ENCODE measurements at regions not wholly inside any gene's neighbourhood (a gene's known extent, or its start where the extent isn't known, plus 50 kb on each side); places are given as distances from the start of the nearest gene placed in this dataset.

- no peaks in the 10 kb centered on the region for H3K9me3 ChIP-seq (ENCODE audit: control insufficient read depth, low read length)
- no peak overlapping the region for H3K27ac ChIP-seq (ENCODE audit: insufficient read depth, low read length, poor library complexity, severe bottlenecking)
- H3K4me3 ChIP-seq (ENCODE audit: insufficient read depth, low read depth, low read length, poor library complexity, severe bottlenecking) = no peak overlapping the region
- peaks cover 17% of the 10 kb centered on the region for H3K4me1 ChIP-seq (ENCODE audit: control insufficient read depth, insufficient read depth, low read length, poor library complexity, severe bottlenecking)
- H3K36me3 ChIP-seq (ENCODE audit: control insufficient read depth, insufficient read depth, low read length) = no peaks in the 10 kb centered on the region
- no peak for DNase-seq
- H3K27me3 ChIP-seq (replicated peaks; ENCODE audit: control insufficient read depth, insufficient read depth, low read length, poor library complexity, severe bottlenecking) = no peaks in the 10 kb centered on the region
Observed at GRCh38 chr17:73833775-73834488, 189.7 kb upstream of the SDK2 start.

GRCh38 chr17:73834684-73835343 lies 190.6 kb upstream of the SDK2 start:
- Histone ChIP-seq H3K4me3 (ENCODE audit: insufficient read depth, low read depth, low read length, poor library complexity, severe bottlenecking) (no peak overlapping the region), H3K27me3 (replicated peaks; ENCODE audit: control insufficient read depth, insufficient read depth, low read length, poor library complexity, severe bottlenecking) (no peaks in the 10 kb centered on the region), H3K27ac (ENCODE audit: insufficient read depth, low read length, poor library complexity, severe bottlenecking) (no peak overlapping the region), H3K9me3 (ENCODE audit: control insufficient read depth, low read length) (no peaks in the 10 kb centered on the region), H3K4me1 (ENCODE audit: control insufficient read depth, insufficient read depth, low read length, poor library complexity, severe bottlenecking) (peaks cover 17% of the 10 kb centered on the region), H3K36me3 (ENCODE audit: control insufficient read depth, insufficient read depth, low read length) (no peaks in the 10 kb centered on the region)
- no peak for DNase-seq

GRCh38 chr17:73835605-73836004 lies 191.4 kb upstream of the SDK2 start:
- no peak for DNase-seq
- Histone ChIP-seq H3K4me3 (ENCODE audit: insufficient read depth, low read depth, low read length, poor library complexity, severe bottlenecking) (no peak overlapping the region), H3K4me1 (ENCODE audit: control insufficient read depth, insufficient read depth, low read length, poor library complexity, severe bottlenecking) (peaks cover 10% of the 10 kb centered on the region), H3K27me3 (replicated peaks; ENCODE audit: control insufficient read depth, insufficient read depth, low read length, poor library complexity, severe bottlenecking) (no peaks in the 10 kb centered on the region), H3K27ac (ENCODE audit: insufficient read depth, low read length, poor library complexity, severe bottlenecking) (no peak overlapping the region), H3K36me3 (ENCODE audit: control insufficient read depth, insufficient read depth, low read length) (no peaks in the 10 kb centered on the region), H3K9me3 (ENCODE audit: control insufficient read depth, low read length) (no peaks in the 10 kb centered on the region)

- DNase-seq = no peak
Observed at GRCh38 chr17:73838815-73839214, 194.6 kb upstream of the SDK2 start.

GRCh38 chr17:73840829-73841228 lies 196.6 kb upstream of the SDK2 start:
- H3K27me3 ChIP-seq (replicated peaks; ENCODE audit: control insufficient read depth, insufficient read depth, low read length, poor library complexity, severe bottlenecking) = no peaks in the 10 kb centered on the region
- no peak overlapping the region for H3K27ac ChIP-seq (ENCODE audit: insufficient read depth, low read length, poor library complexity, severe bottlenecking)
- DNase-seq = no peak
- no peak overlapping the region for H3K4me3 ChIP-seq (ENCODE audit: insufficient read depth, low read depth, low read length, poor library complexity, severe bottlenecking)
- peaks cover under 1% of the 10 kb centered on the region for H3K4me1 ChIP-seq (ENCODE audit: control insufficient read depth, insufficient read depth, low read length, poor library complexity, severe bottlenecking)
- H3K36me3 ChIP-seq (ENCODE audit: control insufficient read depth, insufficient read depth, low read length) = no peaks in the 10 kb centered on the region
- no peaks in the 10 kb centered on the region for H3K9me3 ChIP-seq (ENCODE audit: control insufficient read depth, low read length)

More at GRCh38 chr17:73838815-73839214, 194.6 kb upstream of the SDK2 start:
- H3K9me3 ChIP-seq (ENCODE audit: control insufficient read depth, low read length) = no peaks in the 10 kb centered on the region
- H3K27ac ChIP-seq (ENCODE audit: insufficient read depth, low read length, poor library complexity, severe bottlenecking) = no peak overlapping the region
- H3K4me1 ChIP-seq (ENCODE audit: control insufficient read depth, insufficient read depth, low read length, poor library complexity, severe bottlenecking) = peaks cover 8% of the 10 kb centered on the region
- H3K4me3 ChIP-seq (ENCODE audit: insufficient read depth, low read depth, low read length, poor library complexity, severe bottlenecking) = no peak overlapping the region
- H3K36me3 ChIP-seq (ENCODE audit: control insufficient read depth, insufficient read depth, low read length) = no peaks in the 10 kb centered on the region
- H3K27me3 ChIP-seq (replicated peaks; ENCODE audit: control insufficient read depth, insufficient read depth, low read length, poor library complexity, severe bottlenecking) = no peaks in the 10 kb centered on the region

GRCh38 chr17:73841431-73842060 lies 197.3 kb upstream of the SDK2 start:
- H3K4me1 ChIP-seq (ENCODE audit: control insufficient read depth, insufficient read depth, low read length, poor library complexity, severe bottlenecking) = no peaks in the 10 kb centered on the region
- no peak for DNase-seq

GRCh38 chr17:73847952-73848351 lies 203.7 kb upstream of the SDK2 start:
- Histone ChIP-seq H3K27ac (ENCODE audit: insufficient read depth, low read length, poor library complexity, severe bottlenecking) (no peak overlapping the region), H3K36me3 (ENCODE audit: control insufficient read depth, insufficient read depth, low read length) (no peaks in the 10 kb centered on the region), H3K4me1 (ENCODE audit: control insufficient read depth, insufficient read depth, low read length, poor library complexity, severe bottlenecking) (no peaks in the 10 kb centered on the region), H3K4me3 (ENCODE audit: insufficient read depth, low read depth, low read length, poor library complexity, severe bottlenecking) (no peak overlapping the region), H3K9me3 (ENCODE audit: control insufficient read depth, low read length) (no peaks in the 10 kb centered on the region), H3K27me3 (replicated peaks; ENCODE audit: control insufficient read depth, insufficient read depth, low read length, poor library complexity, severe bottlenecking) (no peaks in the 10 kb centered on the region)
- DNase-seq = no peak

More at GRCh38 chr17:73841431-73842060, 197.3 kb upstream of the SDK2 start:
- H3K27me3 ChIP-seq (replicated peaks; ENCODE audit: control insufficient read depth, insufficient read depth, low read length, poor library complexity, severe bottlenecking) = no peaks in the 10 kb centered on the region
- H3K4me3 ChIP-seq (ENCODE audit: insufficient read depth, low read depth, low read length, poor library complexity, severe bottlenecking) = no peak overlapping the region
- H3K36me3 ChIP-seq (ENCODE audit: control insufficient read depth, insufficient read depth, low read length) = no peaks in the 10 kb centered on the region
- H3K9me3 ChIP-seq (ENCODE audit: control insufficient read depth, low read length) = no peaks in the 10 kb centered on the region
- no peak overlapping the region for H3K27ac ChIP-seq (ENCODE audit: insufficient read depth, low read length, poor library complexity, severe bottlenecking)

- Histone ChIP-seq H3K4me1 (ENCODE audit: control insufficient read depth, insufficient read depth, low read length, poor library complexity, severe bottlenecking) (no peaks in the 10 kb centered on the region), H3K27me3 (replicated peaks; ENCODE audit: control insufficient read depth, insufficient read depth, low read length, poor library complexity, severe bottlenecking) (no peaks in the 10 kb centered on the region), H3K9me3 (ENCODE audit: control insufficient read depth, low read length) (no peaks in the 10 kb centered on the region), H3K27ac (ENCODE audit: insufficient read depth, low read length, poor library complexity, severe bottlenecking) (no peak overlapping the region), H3K36me3 (ENCODE audit: control insufficient read depth, insufficient read depth, low read length) (no peaks in the 10 kb centered on the region), H3K4me3 (ENCODE audit: insufficient read depth, low read depth, low read length, poor library complexity, severe bottlenecking) (no peak overlapping the region)
- DNase-seq = no peak
Observed at GRCh38 chr17:73850426-73850825, 206.2 kb upstream of the SDK2 start.

- DNase-seq = no peak
- H3K9me3 ChIP-seq (ENCODE audit: control insufficient read depth, low read length) = no peaks in the 10 kb centered on the region
- no peak overlapping the region for H3K27ac ChIP-seq (ENCODE audit: insufficient read depth, low read length, poor library complexity, severe bottlenecking)
- no peaks in the 10 kb centered on the region for H3K4me1 ChIP-seq (ENCODE audit: control insufficient read depth, insufficient read depth, low read length, poor library complexity, severe bottlenecking)
- no peaks in the 10 kb centered on the region for H3K36me3 ChIP-seq (ENCODE audit: control insufficient read depth, insufficient read depth, low read length)
- H3K4me3 ChIP-seq (ENCODE audit: insufficient read depth, low read depth, low read length, poor library complexity, severe bottlenecking) = no peak overlapping the region
- no peaks in the 10 kb centered on the region for H3K27me3 ChIP-seq (replicated peaks; ENCODE audit: control insufficient read depth, insufficient read depth, low read length, poor library complexity, severe bottlenecking)
Observed at GRCh38 chr17:73851091-73851490, 206.8 kb upstream of the SDK2 start.

- Histone ChIP-seq H3K27me3 (replicated peaks; ENCODE audit: control insufficient read depth, insufficient read depth, low read length, poor library complexity, severe bottlenecking) (no peaks in the 10 kb centered on the region), H3K36me3 (ENCODE audit: control insufficient read depth, insufficient read depth, low read length) (no peaks in the 10 kb centered on the region), H3K4me1 (ENCODE audit: control insufficient read depth, insufficient read depth, low read length, poor library complexity, severe bottlenecking) (no peaks in the 10 kb centered on the region), H3K4me3 (ENCODE audit: insufficient read depth, low read depth, low read length, poor library complexity, severe bottlenecking) (no peak overlapping the region), H3K9me3 (ENCODE audit: control insufficient read depth, low read length) (no peaks in the 10 kb centered on the region), H3K27ac (ENCODE audit: insufficient read depth, low read length, poor library complexity, severe bottlenecking) (no peak overlapping the region)
- DNase-seq = no peak
Observed at GRCh38 chr17:73851921-73852320, 207.7 kb upstream of the SDK2 start.
